Gastrocnemius medialis (tissue), 4 donors: ENCODE measurements at regions not wholly inside any gene's neighbourhood (a gene's known extent, or its start where the extent isn't known, plus 50 kb on each side); places are given as distances from the start of the nearest gene placed in this dataset.

Experiments used
- CTCF ChIP-seq, 5 experiments: fragments of 450-650 bp in 3 of 5; fragments of 200-600 bp in 2 of 5; sonication (generic) in 2 of 5; IDR thresholded peaks in 4 of 5; conservative IDR thresholded peaks in 1 of 5; 1 replicate in 4 of 5; 2 replicates in 1 of 5; pipeline ENCODE4 v1.5.1; 2016 to 2019; ENCODE audit warnings: antibody characterized with exemption in 5 of 5, mild to moderate bottlenecking in 3 of 5, moderate library complexity in 3 of 5
- POLR2A ChIP-seq, 2 donors: fragments of 450-650 bp; IDR thresholded peaks; one replicate each; pipeline ENCODE4 v1.6.1; 2017; ENCODE audit warnings: antibody characterized with exemption in 2 of 2, mild to moderate bottlenecking in 2 of 2, moderate library complexity in 2 of 2

GRCh38 chr2:104923665-104924064 lies 69.8 kb downstream of the POU3F3 start:
- TF ChIP-seq CTCF (IDR thresholded peaks at IDR 0.05 in 4 of 5, conservative IDR thresholded peaks at IDR 0.05 in 1 of 5) = no peak
- no peak for TF ChIP-seq POLR2A (IDR thresholded peaks at IDR 0.05)
